Right lobe of liver (tissue), 6 donors: ENCODE measurements at regions not wholly inside any gene's neighbourhood (a gene's known extent, or its start where the extent isn't known, plus 50 kb on each side); places are given as distances from the start of the nearest gene placed in this dataset.

Experiments
- ATAC-seq, 4 donors: fragments of 200-7000 bp; cut with Tn5 transposase; one replicate each; pipeline ENCODE4 v1.9.1; 2020; ENCODE audit warnings: mild to moderate bottlenecking in 4 of 4, moderate library complexity in 4 of 4
- DNase-seq, 3 donors: peaks; one replicate each; pipeline ENCODE4 v3.0.0-alpha.2; 2020
- H3K27ac ChIP-seq, 3 donors: fragments of 200-600 bp; one replicate each; pipeline ENCODE4 v1.8.0; 2022
- H3K27me3 ChIP-seq, 2 donors: fragments of 200-600 bp; one replicate each; pipeline ENCODE4 v1.8.0; 2022
- H3K36me3 ChIP-seq, 4 donors: fragments of 200-600 bp; sonication (generic) in 1 of 4; one replicate each; pipeline versions ENCODE4 v1.5.1 to v1.8.0; 2017 to 2022; ENCODE audit warnings: control low read depth in 1 of 4
- H3K4me1 ChIP-seq, 4 donors: fragments of 200-600 bp; sonication (generic) in 1 of 4; one replicate each; pipeline versions ENCODE4 v1.5.1 to v1.8.0; 2017 to 2022; ENCODE audit warnings: control low read depth in 1 of 4
- H3K4me3 ChIP-seq, 3 donors: fragments of 200-600 bp; one replicate each; pipeline ENCODE4 v1.8.0; 2022
- H3K9me3 ChIP-seq, 4 donors: fragments of 200-600 bp; sonication (generic) in 1 of 4; one replicate each; pipeline versions ENCODE4 v1.5.1 to v1.8.0; 2017 to 2022; ENCODE audit warnings: control low read depth in 1 of 4
- CTCF ChIP-seq, 4 donors: fragments of 200-600 bp in 3 of 4; fragments of 450-650 bp in 1 of 4; IDR thresholded peaks; one replicate each; pipeline versions ENCODE4 v1.5.1 to v1.8.0; 2016 to 2022; ENCODE audit warnings: antibody characterized with exemption in 4 of 4, mild to moderate bottlenecking in 2 of 4
- POLR2A ChIP-seq: fragments of 450-650 bp; IDR thresholded peaks from one replicate; pipeline ENCODE4 v1.6.1; 2017; ENCODE audit warnings: antibody characterized with exemption, mild to moderate bottlenecking
- WGBS: methylation state at CpG from one replicate; pipeline ENCODE4 v1.1.6; 2018; ENCODE audit warnings: low coverage, low lambda C conversion rate; ENCODE audit not compliant: insufficient coverage; ENCODE audit errors: missing lambda C conversion rate; 5-methylcytosine and 5-hydroxymethylcytosine counted together
- intact Hi-C, 2 donors: fragments of 100-400 bp; cut with DNase I; formaldehyde crosslinking; loops; one replicate each; pipeline versions ENCODE4 v1.11.2 to v1.14.1; 2022
- donor health status: DM: no; HTN: yes; CAD: no.
- donor health status: DM: no; HTN: no; CAD: no.
- donor health status: DM: no; HTN: no; CAD: no.
- donor health status: DM: no; HTN: yes; CAD: no.
- donor health status: DM: no; HTN: yes; CAD: no.

GRCh38 chr2:138124521-138124920, 160.2 kb downstream of the HNMT start:
- ATAC-seq (no peak), DNase-seq (no peak)
- TF ChIP-seq CTCF (IDR thresholded peaks at IDR 0.05) (no peak), POLR2A (no peak)
- Histone ChIP-seq H3K9me3 (no peaks in the 10 kb centered on the region), H3K27me3 (no peaks in the 10 kb centered on the region), H3K36me3 (no peaks in the 10 kb centered on the region), H3K4me1 (no peaks in the 10 kb centered on the region), H3K4me3 (no peak overlapping the region), H3K27ac (no peak overlapping the region)
- WGBS = 90% methylated on average over 2 of the region's 2 CpGs
- intact Hi-C loops = no loop called here

- TF ChIP-seq POLR2A (no peak), CTCF (IDR thresholded peaks at IDR 0.05) (no peak)
- intact Hi-C loops = no loop called here
- ATAC-seq (no peak), DNase-seq (no peak)
- Histone ChIP-seq H3K36me3 (no peaks in the 10 kb centered on the region), H3K4me3 (no peak overlapping the region), H3K4me1 (no peaks in the 10 kb centered on the region), H3K27ac (no peak overlapping the region), H3K9me3 (no peaks in the 10 kb centered on the region), H3K27me3 (no peaks in the 10 kb centered on the region)
- WGBS = 78% methylated on average over 11 of the region's 11 CpGs
These were observed 161.3 kb downstream of the HNMT start for GRCh38 chr2:138125306-138126288.

- Histone ChIP-seq H3K4me1 (no peaks in the 10 kb centered on the region), H3K36me3 (no peaks in the 10 kb centered on the region), H3K9me3 (no peaks in the 10 kb centered on the region), H3K4me3 (no peak overlapping the region), H3K27me3 (no peaks in the 10 kb centered on the region), H3K27ac (no peak overlapping the region)
- ATAC-seq (no peak), DNase-seq (no peak)
- WGBS = 89% methylated on average over 1 of the region's 1 CpG
- TF ChIP-seq CTCF (IDR thresholded peaks at IDR 0.05) = no peak
- TF ChIP-seq POLR2A = no peak
- intact Hi-C loops = no loop called here
These were observed 167.8 kb downstream of the HNMT start for GRCh38 chr2:138132108-138132507.

GRCh38 chr2:138137949-138138348, 173.7 kb downstream of the HNMT start:
- peak in 1 of 4 donors; percentile 82 for ATAC-seq
- H3K9me3 ChIP-seq = no peaks in the 10 kb centered on the region

More at GRCh38 chr2:138137949-138138348, 173.7 kb downstream of the HNMT start:
- intact Hi-C loops = no loop called here
- Histone ChIP-seq H3K27me3 (no peaks in the 10 kb centered on the region), H3K4me3 (no peak overlapping the region), H3K27ac (no peak overlapping the region), H3K4me1 (no peaks in the 10 kb centered on the region), H3K36me3 (no peaks in the 10 kb centered on the region)
- TF ChIP-seq POLR2A (no peak), CTCF (IDR thresholded peaks at IDR 0.05) (no peak)
- no peak for DNase-seq
